CD8-positive, alpha-beta memory T cell (primary cell): ENCODE measurements at regions not wholly inside any gene's neighbourhood (a gene's known extent, or its start where the extent isn't known, plus 50 kb on each side); places are given as distances from the start of the nearest gene placed in this dataset.

Experiments
- CTCF ChIA-PET: fragments of 350-600 bp; sonication (Branson Sonifier 250); formaldehyde crosslinking; loops from one replicate; lab custom pipeline; 2021; ENCODE audit warnings: antibody characterized with exemption; lab: Charles Lee
- POLR2A ChIA-PET: fragments of 350-600 bp; sonication (Branson Sonifier 250); formaldehyde crosslinking; loops from one replicate; lab custom pipeline; 2021; ENCODE audit warnings: antibody characterized with exemption; lab: Charles Lee
- DNase-seq, 5 donors: peaks; one replicate each; pipeline versions ENCODE4 v3.0.0 to v3.0.0-alpha.2; 2020 to 2022; ENCODE audit warnings: mixed read lengths in 1 of 5
- H3K27ac ChIP-seq: one replicate; pipeline ENCODE4 v1.7.0; 2013; ENCODE audit warnings: low read depth, mild to moderate bottlenecking, low read length, moderate library complexity
- H3K27me3 ChIP-seq: 2 replicates; pipeline ENCODE4 v1.7.0; 2013; ENCODE audit warnings: low read length, mild to moderate bottlenecking; ENCODE audit not compliant: insufficient read depth, poor library complexity, severe bottlenecking
- H3K36me3 ChIP-seq: 2 replicates; pipeline ENCODE4 v1.7.0; 2013; ENCODE audit warnings: mild to moderate bottlenecking, low read length, moderate library complexity; ENCODE audit not compliant: insufficient read depth
- H3K4me1 ChIP-seq: 2 replicates; pipeline ENCODE4 v1.7.0; 2013; ENCODE audit warnings: mild to moderate bottlenecking, low read length, moderate library complexity; ENCODE audit not compliant: insufficient read depth
- H3K4me3 ChIP-seq: 2 replicates; pipeline ENCODE4 v1.7.0; 2013; ENCODE audit warnings: mild to moderate bottlenecking, low read length
- H3K9me3 ChIP-seq: 2 replicates; pipeline ENCODE4 v1.7.0; 2013; ENCODE audit warnings: mild to moderate bottlenecking, low read length
- H3K27ac Mint-ChIP-seq, 8 donors: one replicate each; pipeline ENCODE4 v1.8.0; 2020 to 2021; ENCODE audit warnings: mixed read lengths in 8 of 8, mild to moderate bottlenecking in 6 of 8, inconsistent platforms in 3 of 8, moderate library complexity in 3 of 8
- H3K27me3 Mint-ChIP-seq, 2 donors: one replicate each; pipeline ENCODE4 v1.8.0; 2020 to 2021; ENCODE audit warnings: mixed read lengths in 2 of 2, mild to moderate bottlenecking in 1 of 2, moderate library complexity in 1 of 2
- H3K36me3 Mint-ChIP-seq, 3 donors: one replicate each; pipeline ENCODE4 v1.8.0; 2020 to 2021; ENCODE audit warnings: mixed read lengths in 3 of 3, inconsistent platforms in 1 of 3, mild to moderate bottlenecking in 1 of 3
- H3K4me1 Mint-ChIP-seq, 3 donors: one replicate each; pipeline ENCODE4 v1.8.0; 2020 to 2021; ENCODE audit warnings: mixed read lengths in 3 of 3, inconsistent platforms in 1 of 3, mild to moderate bottlenecking in 1 of 3
- H3K4me3 Mint-ChIP-seq, 7 donors: one replicate each; pipeline ENCODE4 v1.8.0; 2020 to 2021; ENCODE audit warnings: mixed read lengths in 7 of 7, mild to moderate bottlenecking in 6 of 7, moderate library complexity in 4 of 7, inconsistent platforms in 2 of 7
- H3K9me3 Mint-ChIP-seq, 5 donors: one replicate each; pipeline ENCODE4 v1.8.0; 2020 to 2022; ENCODE audit warnings: mixed read lengths in 5 of 5, mild to moderate bottlenecking in 3 of 5, moderate library complexity in 2 of 5, inconsistent platforms in 1 of 5

GRCh38 chr16:22622703-22623102 lies 112.0 kb downstream of the NPIPB5 start:
- no peak for DNase-seq
- POLR2A ChIA-PET = no interaction called here
- peaks cover 5 to 13% of the 10 kb centered on the region in 2 donors for H3K27me3 Mint-ChIP-seq

GRCh38 chr16:22623351-22623781 lies 112.7 kb downstream of the NPIPB5 start:
- no peak overlapping the region for H3K4me3 Mint-ChIP-seq
- DNase-seq = no peak

More at GRCh38 chr16:22622703-22623102, 112.0 kb downstream of the NPIPB5 start:
- Mint-ChIP-seq H3K4me1 (no peaks in the 10 kb centered on the region), H3K9me3 (no peaks in the 10 kb centered on the region), H3K27ac (no peak overlapping the region), H3K4me3 (no peak overlapping the region), H3K36me3 (no peaks in the 10 kb centered on the region)
- Histone ChIP-seq H3K4me3 (no peak overlapping the region), H3K4me1 (no peaks in the 10 kb centered on the region), H3K36me3 (no peaks in the 10 kb centered on the region), H3K27me3 (no peaks in the 10 kb centered on the region), H3K9me3 (no peaks in the 10 kb centered on the region), H3K27ac (no peak overlapping the region)
- CTCF ChIA-PET = no interaction called here

GRCh38 chr16:22624038-22624799 lies 113.5 kb downstream of the NPIPB5 start:
- no peak for DNase-seq
- POLR2A ChIA-PET = no interaction called here
- Histone ChIP-seq H3K9me3 (no peaks in the 10 kb centered on the region), H3K27me3 (no peaks in the 10 kb centered on the region), H3K4me1 (no peaks in the 10 kb centered on the region), H3K36me3 (no peaks in the 10 kb centered on the region), H3K4me3 (no peak overlapping the region), H3K27ac (no peak overlapping the region)
- Mint-ChIP-seq H3K9me3 (no peaks in the 10 kb centered on the region), H3K27me3 (peaks cover 0 to 15% of the 10 kb centered on the region in 2 donors), H3K4me1 (no peaks in the 10 kb centered on the region), H3K36me3 (no peaks in the 10 kb centered on the region), H3K4me3 (no peak overlapping the region), H3K27ac (no peak overlapping the region)
- CTCF ChIA-PET = no interaction called here

More at GRCh38 chr16:22623351-22623781, 112.7 kb downstream of the NPIPB5 start:
- no peaks in the 10 kb centered on the region for H3K9me3 Mint-ChIP-seq
- Histone ChIP-seq H3K27ac (no peak overlapping the region), H3K4me1 (no peaks in the 10 kb centered on the region), H3K9me3 (no peaks in the 10 kb centered on the region), H3K4me3 (no peak overlapping the region), H3K27me3 (no peaks in the 10 kb centered on the region), H3K36me3 (no peaks in the 10 kb centered on the region)
- H3K27me3 Mint-ChIP-seq = peaks cover under 1 to 17% of the 10 kb centered on the region in 2 donors
- ChIA-PET CTCF (no interaction called here), POLR2A (no interaction called here)
- no peak overlapping the region for H3K27ac Mint-ChIP-seq
- H3K36me3 Mint-ChIP-seq = no peaks in the 10 kb centered on the region
- no peaks in the 10 kb centered on the region for H3K4me1 Mint-ChIP-seq

GRCh38 chr16:22624800-22625533 lies 114.3 kb downstream of the NPIPB5 start:
- POLR2A ChIA-PET = no interaction called here
- no peaks in the 10 kb centered on the region for H3K36me3 Mint-ChIP-seq

GRCh38 chr16:22625967-22626366 lies 115.3 kb downstream of the NPIPB5 start:
- H3K27me3 ChIP-seq = no peaks in the 10 kb centered on the region
- ChIA-PET POLR2A (no interaction called here), CTCF (interaction anchor here (1.0 to 1.5 kb wide), 2 partner anchors 9 to 11 kb away, joined by 3 read pairs; no protein-coding TSS in a partner anchor)
- Mint-ChIP-seq H3K36me3 (no peaks in the 10 kb centered on the region), H3K4me1 (no peaks in the 10 kb centered on the region), H3K27ac (no peak overlapping the region), H3K4me3 (no peak overlapping the region), H3K9me3 (no peaks in the 10 kb centered on the region), H3K27me3 (peaks cover 0 to 11% of the 10 kb centered on the region in 2 donors)
- no peaks in the 10 kb centered on the region for H3K36me3 ChIP-seq
- no peak for DNase-seq
- no peaks in the 10 kb centered on the region for H3K4me1 ChIP-seq
- H3K27ac ChIP-seq = no peak overlapping the region
- no peaks in the 10 kb centered on the region for H3K9me3 ChIP-seq
- H3K4me3 ChIP-seq = no peak overlapping the region

More at GRCh38 chr16:22624800-22625533, 114.3 kb downstream of the NPIPB5 start:
- Mint-ChIP-seq H3K4me1 (no peaks in the 10 kb centered on the region), H3K4me3 (no peak overlapping the region), H3K9me3 (no peaks in the 10 kb centered on the region), H3K27ac (no peak overlapping the region), H3K27me3 (peaks cover 0 to 15% of the 10 kb centered on the region in 2 donors)
- H3K36me3 ChIP-seq = no peaks in the 10 kb centered on the region
- DNase-seq = no peak
- no peaks in the 10 kb centered on the region for H3K4me1 ChIP-seq
- no peaks in the 10 kb centered on the region for H3K9me3 ChIP-seq
- no peaks in the 10 kb centered on the region for H3K27me3 ChIP-seq
- H3K4me3 ChIP-seq = no peak overlapping the region
- H3K27ac ChIP-seq = no peak overlapping the region
- CTCF ChIA-PET = no interaction called here

- Histone ChIP-seq H3K36me3 (no peaks in the 10 kb centered on the region), H3K27me3 (no peaks in the 10 kb centered on the region), H3K27ac (no peak overlapping the region), H3K4me1 (no peaks in the 10 kb centered on the region), H3K4me3 (no peak overlapping the region), H3K9me3 (no peaks in the 10 kb centered on the region)
- Mint-ChIP-seq H3K27me3 (peaks cover 0 to 13% of the 10 kb centered on the region in 2 donors), H3K4me3 (no peak overlapping the region), H3K4me1 (no peaks in the 10 kb centered on the region), H3K36me3 (no peaks in the 10 kb centered on the region), H3K9me3 (no peaks in the 10 kb centered on the region), H3K27ac (no peak overlapping the region)
- CTCF ChIA-PET = interaction anchor here (1.0 to 1.5 kb wide), 2 partner anchors 8 to 13 kb away, joined by 3 read pairs; no protein-coding TSS in a partner anchor
- no peak for DNase-seq
- POLR2A ChIA-PET = no interaction called here
These were observed 116.4 kb downstream of the NPIPB5 start for GRCh38 chr16:22627043-22627442.

GRCh38 chr16:22628994-22629393 lies 118.3 kb downstream of the NPIPB5 start:
- Mint-ChIP-seq H3K27ac (no peak overlapping the region), H3K9me3 (no peaks in the 10 kb centered on the region), H3K27me3 (peaks cover 3 to 21% of the 10 kb centered on the region in 2 donors), H3K4me3 (no peak overlapping the region), H3K4me1 (no peaks in the 10 kb centered on the region), H3K36me3 (no peaks in the 10 kb centered on the region)
- H3K4me1 ChIP-seq = no peaks in the 10 kb centered on the region
- no peak for DNase-seq
- no peak overlapping the region for H3K27ac ChIP-seq
- no peak overlapping the region for H3K4me3 ChIP-seq
- H3K9me3 ChIP-seq = no peaks in the 10 kb centered on the region
- no peaks in the 10 kb centered on the region for H3K27me3 ChIP-seq
- CTCF ChIA-PET = no interaction called here
- POLR2A ChIA-PET = no interaction called here
- H3K36me3 ChIP-seq = no peaks in the 10 kb centered on the region

- CTCF ChIA-PET = no interaction called here
- POLR2A ChIA-PET = no interaction called here
- Mint-ChIP-seq H3K27ac (no peak overlapping the region), H3K27me3 (peaks cover 7 to 30% of the 10 kb centered on the region in 2 donors), H3K9me3 (no peaks in the 10 kb centered on the region), H3K4me3 (no peak overlapping the region), H3K36me3 (no peaks in the 10 kb centered on the region), H3K4me1 (no peaks in the 10 kb centered on the region)
- DNase-seq = no peak
- Histone ChIP-seq H3K9me3 (no peaks in the 10 kb centered on the region), H3K4me3 (no peak overlapping the region), H3K27me3 (no peaks in the 10 kb centered on the region), H3K36me3 (no peaks in the 10 kb centered on the region), H3K4me1 (no peaks in the 10 kb centered on the region), H3K27ac (no peak overlapping the region)
These were observed 119.6 kb downstream of the NPIPB5 start for GRCh38 chr16:22630242-22630641.
